ENCODE measurements at regions not wholly inside any gene's neighbourhood (a gene's known extent, or its start where the extent isn't known, plus 50 kb on each side); places are given as distances from the start of the nearest gene placed in this dataset.

DNA sequence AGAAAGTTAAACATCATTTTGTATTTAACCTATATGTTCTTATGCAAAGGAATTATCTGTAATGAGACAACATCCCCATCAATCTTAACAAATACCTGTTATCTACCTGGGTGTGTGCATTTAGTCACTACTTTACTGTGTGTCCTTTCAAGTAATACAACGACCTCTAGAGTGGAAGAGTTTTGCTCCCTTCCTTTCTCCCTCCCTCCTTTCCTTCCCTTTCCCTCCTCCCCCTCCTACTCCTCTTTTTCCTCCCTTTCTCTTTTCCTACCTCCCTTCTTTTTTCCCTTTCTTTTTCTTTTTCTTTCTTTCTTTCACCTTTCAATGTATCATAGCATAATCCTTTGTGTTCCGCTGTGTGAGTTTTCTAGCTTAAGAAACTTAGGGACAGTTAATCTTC, 532.3 kb downstream of the SLC4A3 start:
- POLR2A ChIA-PET, result no interaction called here
- H3K36me3 Mint-ChIP-seq, result no peaks in the 10 kb centered on the region
- peaks cover 2% of the 10 kb centered on the region for H3K27me3 Mint-ChIP-seq
- DNase-seq, result no peak
- no peak overlapping the region for H3K27ac Mint-ChIP-seq
- no peaks in the 10 kb centered on the region for H3K9me3 Mint-ChIP-seq
- ATAC-seq (ENCODE audit: low read depth), result no peak
- H3K4me3 Mint-ChIP-seq, result no peak overlapping the region
- no peaks in the 10 kb centered on the region for H3K4me1 Mint-ChIP-seq

DNA sequence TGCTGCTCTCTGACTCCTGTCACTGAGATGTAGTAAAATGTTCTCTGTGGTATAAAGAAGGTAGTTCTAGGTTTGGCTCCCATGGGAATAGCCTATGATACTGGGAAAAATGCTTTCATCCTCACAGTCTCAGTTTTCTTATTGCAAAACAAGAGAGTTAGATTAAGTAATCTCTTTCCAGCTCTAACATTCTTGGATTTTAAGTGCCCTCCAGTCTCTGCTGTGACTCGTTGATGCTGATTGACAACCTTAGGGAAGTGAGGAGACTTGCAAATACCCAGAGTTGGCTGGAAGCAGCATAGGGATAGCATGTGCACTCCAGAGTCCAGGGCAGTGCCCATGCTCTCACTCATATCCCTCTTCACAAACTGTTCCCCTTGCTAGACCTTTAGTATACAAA, 534.9 kb downstream of the SLC4A3 start:
- no peak overlapping the region for H3K27ac Mint-ChIP-seq
- ATAC-seq (ENCODE audit: low read depth) (no peak), DNase-seq (no peak)
- H3K36me3 Mint-ChIP-seq, result no peaks in the 10 kb centered on the region
- no peaks in the 10 kb centered on the region for H3K4me1 Mint-ChIP-seq
- no peaks in the 10 kb centered on the region for H3K9me3 Mint-ChIP-seq
- POLR2A ChIA-PET, result no interaction called here
- no peak overlapping the region for H3K4me3 Mint-ChIP-seq
- H3K27me3 Mint-ChIP-seq, result no peaks in the 10 kb centered on the region

DNA sequence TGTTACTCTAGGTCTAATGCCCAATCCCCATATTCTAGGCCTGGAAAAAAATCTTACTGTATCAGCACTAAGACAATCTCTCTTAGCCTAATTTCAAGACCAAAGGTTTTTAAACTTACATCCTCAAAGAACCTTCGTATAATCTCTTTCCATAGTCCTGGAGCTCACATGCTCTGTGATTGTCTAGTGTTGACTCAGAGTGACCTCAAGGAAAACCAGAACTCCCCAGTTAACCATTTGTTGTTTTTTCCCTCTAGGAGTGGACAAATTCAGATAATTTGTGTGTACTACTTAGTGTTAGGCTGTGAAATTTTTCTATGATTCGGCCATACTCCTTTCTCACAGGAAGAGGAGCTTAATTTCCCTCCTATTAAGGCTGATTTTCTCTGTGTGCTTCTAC, 536.1 kb downstream of the SLC4A3 start:
- H3K27ac Mint-ChIP-seq, result no peak overlapping the region
- H3K9me3 Mint-ChIP-seq, result no peaks in the 10 kb centered on the region
- no peaks in the 10 kb centered on the region for H3K4me1 Mint-ChIP-seq

DNA sequence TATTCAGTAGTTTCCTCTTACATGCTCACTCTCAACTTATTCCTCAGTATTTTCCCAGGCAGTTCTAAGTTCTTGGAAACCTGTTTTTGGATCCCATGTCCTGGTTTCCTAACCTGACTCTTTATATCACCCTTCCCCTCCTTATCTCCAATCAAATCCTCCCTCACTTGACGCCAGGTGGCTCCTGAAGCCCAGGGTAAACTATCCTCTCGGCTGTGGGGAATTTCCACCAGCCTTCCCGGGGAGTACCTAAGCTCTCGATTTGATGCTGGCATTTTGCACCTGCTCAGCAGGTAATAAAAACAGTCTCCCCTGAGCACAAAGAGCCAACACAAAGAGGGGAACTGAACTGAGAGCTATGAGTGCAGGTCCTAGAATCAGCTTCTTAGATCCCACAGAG, 538.0 kb downstream of the SLC4A3 start:
- POLR2A ChIA-PET, result no interaction called here
- Mint-ChIP-seq H3K36me3 (no peaks in the 10 kb centered on the region), H3K4me3 (no peak overlapping the region), H3K4me1 (no peaks in the 10 kb centered on the region), H3K27me3 (no peaks in the 10 kb centered on the region), H3K27ac (no peak overlapping the region), H3K9me3 (no peaks in the 10 kb centered on the region)
- ATAC-seq (ENCODE audit: low read depth) (no peak), DNase-seq (no peak)

More for the DNA sequence above, 536.1 kb downstream of the SLC4A3 start:
- Mint-ChIP-seq H3K27me3 (no peaks in the 10 kb centered on the region), H3K4me3 (no peak overlapping the region), H3K36me3 (no peaks in the 10 kb centered on the region)
- POLR2A ChIA-PET, result no interaction called here
- ATAC-seq (ENCODE audit: low read depth), result no peak
- no peak for DNase-seq

DNA sequence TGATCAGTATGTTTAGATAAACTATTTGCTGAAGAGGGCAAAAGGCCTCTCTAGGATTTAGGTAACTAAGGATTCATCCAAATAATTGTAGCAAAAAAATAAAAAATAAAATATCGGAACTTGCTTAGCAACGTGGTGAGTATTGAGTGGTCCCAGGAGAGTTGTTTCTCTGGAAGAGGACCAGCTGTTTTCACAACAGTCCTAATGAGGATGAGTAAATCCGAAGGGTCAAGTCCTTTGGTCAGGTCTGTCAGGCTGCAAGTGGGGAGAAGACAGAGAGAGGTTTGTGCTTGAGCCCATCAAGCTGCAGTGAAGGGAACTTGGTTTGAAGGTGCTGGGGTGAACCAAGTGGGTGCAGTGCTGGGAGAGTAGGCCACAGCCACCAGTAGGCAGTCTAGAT, 539.2 kb downstream of the SLC4A3 start:
- POLR2A ChIA-PET, result no interaction called here
- Mint-ChIP-seq H3K4me1 (no peaks in the 10 kb centered on the region), H3K9me3 (no peaks in the 10 kb centered on the region), H3K4me3 (no peak overlapping the region), H3K36me3 (no peaks in the 10 kb centered on the region), H3K27ac (no peak overlapping the region), H3K27me3 (no peaks in the 10 kb centered on the region)
- ATAC-seq (ENCODE audit: low read depth) (no peak), DNase-seq (no peak)

DNA sequence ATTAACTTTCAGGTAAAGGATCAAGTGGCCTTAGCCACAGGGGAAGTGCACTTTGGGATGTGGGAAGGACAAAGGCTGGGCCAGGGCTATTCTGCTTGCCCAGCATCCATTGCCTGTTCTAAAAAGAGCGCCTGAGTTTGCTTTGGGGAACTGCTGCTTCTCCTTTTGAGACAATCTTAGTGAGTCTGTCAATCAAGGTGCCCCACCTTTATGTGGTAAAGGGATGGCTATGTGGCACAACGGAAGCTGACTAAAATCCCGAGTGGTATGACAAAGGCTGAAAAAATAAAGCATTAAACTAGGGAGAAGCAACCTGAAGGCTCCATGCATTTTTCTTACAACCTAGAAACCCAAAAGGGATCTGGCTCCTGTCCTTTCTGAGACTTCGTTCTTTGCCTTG, 540.5 kb downstream of the SLC4A3 start:
- DNase-seq (no peak), ATAC-seq (ENCODE audit: low read depth) (no peak)
- Mint-ChIP-seq H3K27me3 (no peaks in the 10 kb centered on the region), H3K36me3 (no peaks in the 10 kb centered on the region), H3K4me1 (no peaks in the 10 kb centered on the region), H3K4me3 (no peak overlapping the region), H3K27ac (no peak overlapping the region), H3K9me3 (no peaks in the 10 kb centered on the region)
- POLR2A ChIA-PET, result no interaction called here

DNA sequence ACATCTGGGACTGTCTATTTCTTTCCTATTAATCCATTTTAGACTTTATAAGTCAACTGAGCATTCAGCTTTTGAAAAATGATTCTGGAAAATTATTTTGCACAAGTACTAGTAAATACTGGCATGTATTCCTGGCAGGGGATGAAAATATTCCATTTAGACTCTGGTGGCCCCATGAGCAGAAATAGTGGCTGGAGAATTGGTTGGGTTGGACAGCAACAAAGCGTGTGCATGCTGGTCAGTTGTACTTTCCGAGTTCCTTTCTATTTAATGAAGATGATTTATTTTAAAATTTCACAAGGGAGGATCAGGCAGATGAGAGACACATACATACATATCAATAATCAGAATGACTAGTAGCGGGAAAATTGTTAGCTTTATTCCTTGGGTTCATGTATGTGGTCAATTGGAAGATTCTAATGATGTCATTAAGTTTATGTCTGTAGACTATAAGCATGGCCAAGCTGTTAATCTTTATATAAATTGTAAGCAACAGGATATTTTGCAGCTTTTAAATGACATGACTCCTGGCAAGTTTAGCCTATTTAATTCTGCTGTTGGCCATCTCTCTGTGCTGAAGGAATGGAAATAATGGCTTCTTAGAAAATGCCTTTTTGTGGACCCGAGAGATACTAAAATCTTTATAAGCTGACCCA, 541.6 kb downstream of the SLC4A3 start:
- no peak for ATAC-seq (ENCODE audit: low read depth)
- DNase-seq, result no peak
- POLR2A ChIA-PET, result interaction anchor here (0.6 kb wide), 1 partner anchor 38 kb away, joined by 3 read pairs; no protein-coding TSS in a partner anchor
- Mint-ChIP-seq H3K4me1 (no peaks in the 10 kb centered on the region), H3K27ac (no peak overlapping the region), H3K4me3 (no peak overlapping the region), H3K9me3 (no peaks in the 10 kb centered on the region), H3K27me3 (no peaks in the 10 kb centered on the region), H3K36me3 (no peaks in the 10 kb centered on the region)

DNA sequence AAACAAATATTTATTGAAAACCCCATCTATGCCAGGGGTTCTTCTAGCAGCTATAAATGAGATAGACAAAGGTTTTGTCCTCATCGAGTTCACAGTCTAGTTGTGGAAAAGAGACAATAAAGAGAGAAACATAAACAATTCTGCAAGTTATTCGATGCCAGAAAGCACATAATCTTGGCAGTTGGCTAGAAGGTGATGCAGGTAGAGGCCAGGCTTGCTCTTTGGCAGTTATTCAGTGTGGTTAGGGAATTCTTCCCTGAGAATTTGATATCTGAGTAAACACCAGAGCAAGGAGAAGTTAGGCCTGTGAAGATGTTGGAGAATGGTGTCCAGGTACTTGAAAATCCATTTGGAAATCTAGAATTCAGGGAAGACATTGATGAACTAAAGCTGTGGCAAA, 547.4 kb downstream of the SLC4A3 start:
- Mint-ChIP-seq H3K9me3 (no peaks in the 10 kb centered on the region), H3K27me3 (no peaks in the 10 kb centered on the region), H3K4me3 (no peak overlapping the region), H3K4me1 (no peaks in the 10 kb centered on the region), H3K36me3 (no peaks in the 10 kb centered on the region), H3K27ac (no peak overlapping the region)
- POLR2A ChIA-PET, result no interaction called here
- no peak for ATAC-seq (ENCODE audit: low read depth)
- DNase-seq, result no peak

DNA sequence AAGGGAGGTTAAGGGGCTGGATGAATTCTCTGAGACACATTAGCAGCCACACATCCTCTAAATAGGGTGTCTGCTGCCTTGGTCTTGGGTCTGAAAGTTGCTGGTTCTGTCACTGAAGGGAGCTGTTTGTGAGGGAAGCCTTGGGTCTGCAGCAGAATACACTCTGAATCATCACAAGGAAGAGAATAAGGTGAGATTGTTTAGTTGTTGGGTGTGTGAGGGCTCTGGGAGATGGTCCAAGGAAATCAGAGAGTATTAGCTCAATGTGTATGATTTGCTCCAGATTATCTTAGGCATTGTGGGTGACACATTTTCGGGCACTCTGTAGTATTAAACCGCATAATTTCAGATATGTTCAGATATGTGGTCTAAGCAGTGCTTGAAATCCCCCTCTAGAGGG, 548.5 kb downstream of the SLC4A3 start:
- no peaks in the 10 kb centered on the region for H3K4me1 Mint-ChIP-seq
- ATAC-seq (ENCODE audit: low read depth) (no peak), DNase-seq (no peak)
- no peaks in the 10 kb centered on the region for H3K27me3 Mint-ChIP-seq
- H3K9me3 Mint-ChIP-seq, result no peaks in the 10 kb centered on the region
- no peak overlapping the region for H3K27ac Mint-ChIP-seq
- POLR2A ChIA-PET, result no interaction called here
- no peak overlapping the region for H3K4me3 Mint-ChIP-seq
- no peaks in the 10 kb centered on the region for H3K36me3 Mint-ChIP-seq

DNA sequence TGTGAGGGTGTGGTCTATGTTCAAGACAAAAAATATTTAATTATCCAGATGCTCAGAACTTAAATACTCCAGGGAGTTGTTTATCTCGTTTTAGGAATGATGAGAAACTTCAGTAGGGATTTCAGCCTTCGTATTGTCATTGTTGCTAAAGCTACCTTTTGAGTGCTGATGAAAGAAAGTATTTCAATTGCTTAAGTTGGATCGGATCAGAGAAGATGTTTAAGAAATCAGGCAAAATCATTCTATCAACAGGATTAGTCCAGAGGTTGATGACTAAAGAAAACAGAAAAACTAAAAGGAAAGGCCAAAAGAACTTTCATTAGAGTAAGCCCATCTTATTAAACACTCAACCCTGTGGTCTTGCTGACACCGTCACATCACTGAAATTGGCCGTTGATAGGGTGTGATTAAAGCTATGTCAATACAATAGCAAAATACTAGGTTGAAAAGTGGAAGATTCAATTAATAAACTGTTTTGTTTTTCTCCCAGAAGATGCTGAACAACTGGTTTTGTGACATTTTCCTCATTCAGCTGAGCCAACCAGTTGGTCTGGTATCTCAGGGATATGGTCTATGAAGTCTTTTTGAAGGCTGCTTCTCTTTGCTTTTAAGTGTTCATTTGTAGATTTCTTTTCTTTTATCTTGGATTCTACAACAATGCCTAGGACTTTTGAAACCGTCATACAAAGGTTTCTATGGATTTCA, 551.7 kb downstream of the SLC4A3 start:
- no peaks in the 10 kb centered on the region for H3K9me3 Mint-ChIP-seq
- no peaks in the 10 kb centered on the region for H3K36me3 Mint-ChIP-seq
- H3K4me3 Mint-ChIP-seq, result no peak overlapping the region
- no peaks in the 10 kb centered on the region for H3K27me3 Mint-ChIP-seq
- DNase-seq, result no peak
- no peak for ATAC-seq (ENCODE audit: low read depth)
- no peaks in the 10 kb centered on the region for H3K4me1 Mint-ChIP-seq
- POLR2A ChIA-PET, result no interaction called here
- no peak overlapping the region for H3K27ac Mint-ChIP-seq

DNA sequence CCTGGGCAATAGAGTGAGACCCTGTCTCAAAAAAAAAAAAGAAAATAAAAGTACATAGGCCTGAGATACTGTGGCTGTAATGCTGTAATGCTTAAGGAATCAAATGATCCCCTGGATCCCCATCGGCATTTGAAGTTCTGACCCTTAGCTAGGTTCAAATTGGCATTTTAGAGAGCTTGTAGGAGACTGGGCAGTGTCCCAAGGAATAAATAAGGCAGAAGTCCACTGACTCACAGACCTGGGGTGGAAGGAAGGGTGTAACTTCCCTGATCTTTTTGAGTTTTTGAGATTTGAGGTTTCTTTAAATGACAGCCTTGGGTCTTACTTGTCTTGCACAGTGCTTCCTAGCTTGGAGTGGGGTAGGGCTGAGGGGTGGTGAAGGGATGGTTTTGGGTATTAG, 553.7 kb downstream of the SLC4A3 start:
- ATAC-seq (ENCODE audit: low read depth) (no peak), DNase-seq (no peak)
- POLR2A ChIA-PET, result no interaction called here
- Mint-ChIP-seq H3K36me3 (no peaks in the 10 kb centered on the region), H3K4me1 (no peaks in the 10 kb centered on the region), H3K27me3 (no peaks in the 10 kb centered on the region), H3K27ac (no peak overlapping the region), H3K9me3 (no peaks in the 10 kb centered on the region), H3K4me3 (no peak overlapping the region)

DNA sequence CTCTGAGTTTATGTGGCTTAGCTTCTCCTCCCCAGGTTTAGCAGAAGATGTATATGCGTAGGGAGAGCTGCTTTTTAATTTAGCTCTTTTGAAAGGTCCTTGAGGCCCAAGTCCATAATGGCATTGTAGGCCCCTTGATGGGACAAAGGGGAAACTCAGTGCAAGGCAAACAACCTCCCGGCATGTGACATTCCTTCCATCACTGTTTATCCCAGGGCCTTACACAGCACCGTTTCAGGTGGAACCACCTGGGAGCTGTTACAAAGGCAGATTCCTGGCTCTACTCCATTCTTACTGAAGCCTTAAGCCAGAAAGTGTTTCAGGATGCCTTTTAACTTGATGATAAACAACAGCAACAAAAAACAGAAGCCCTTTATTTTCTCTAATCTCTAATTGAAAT, 555.4 kb downstream of the SLC4A3 start:
- Mint-ChIP-seq H3K36me3 (no peaks in the 10 kb centered on the region), H3K9me3 (no peaks in the 10 kb centered on the region), H3K27ac (no peak overlapping the region), H3K27me3 (no peaks in the 10 kb centered on the region), H3K4me1 (no peaks in the 10 kb centered on the region), H3K4me3 (no peak overlapping the region)
- no peak for DNase-seq
- POLR2A ChIA-PET, result no interaction called here
- ATAC-seq (ENCODE audit: low read depth), result no peak

DNA sequence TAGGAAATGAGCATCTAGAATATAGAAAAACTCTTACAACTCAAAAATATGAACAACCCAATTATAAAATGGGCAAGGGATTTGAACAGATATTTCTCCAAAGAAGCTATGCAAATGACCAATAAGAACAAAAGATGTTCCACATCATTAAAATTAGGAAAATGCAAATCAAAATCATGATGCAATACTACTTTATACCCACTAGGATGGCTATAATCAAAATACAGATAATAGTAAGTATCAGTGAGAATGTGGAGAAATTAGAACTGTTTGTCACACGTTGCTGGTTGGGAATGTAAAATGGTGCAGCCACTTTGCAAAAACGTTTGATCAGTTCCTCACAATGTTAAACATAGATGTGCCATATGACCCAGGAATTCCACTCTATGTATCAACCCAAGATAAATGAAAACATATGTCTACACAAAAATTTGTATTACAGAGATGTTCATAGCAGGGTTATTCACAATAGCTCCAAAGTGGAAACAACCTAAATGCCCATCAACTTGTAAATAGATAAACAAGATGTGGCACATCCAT, 558.4 kb downstream of the SLC4A3 start:
- POLR2A ChIA-PET, result no interaction called here
- Mint-ChIP-seq H3K36me3 (no peaks in the 10 kb centered on the region), H3K27me3 (no peaks in the 10 kb centered on the region), H3K4me3 (no peak overlapping the region), H3K4me1 (no peaks in the 10 kb centered on the region), H3K27ac (no peak overlapping the region), H3K9me3 (no peaks in the 10 kb centered on the region)
- no peak for DNase-seq
- no peak for ATAC-seq (ENCODE audit: low read depth)

DNA sequence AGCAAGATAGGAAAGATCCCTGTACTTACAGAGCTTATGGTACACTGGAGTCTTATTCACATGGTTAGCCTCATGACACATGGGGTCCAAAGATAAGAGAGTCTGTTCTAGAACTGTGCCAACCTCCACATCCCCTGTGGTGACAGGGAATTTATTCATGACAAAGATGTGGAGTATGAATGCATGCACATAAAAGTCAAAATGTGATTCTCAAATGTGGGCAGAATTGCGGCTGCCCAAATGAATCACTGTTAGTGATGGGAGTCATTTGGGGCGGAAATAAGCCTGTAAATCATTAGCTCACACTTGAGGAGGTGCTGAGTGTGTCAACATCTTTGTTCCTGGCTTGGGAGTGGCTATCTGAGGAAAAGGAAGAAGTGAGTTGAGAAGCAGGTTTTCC, 560.6 kb downstream of the SLC4A3 start:
- Mint-ChIP-seq H3K9me3 (peaks cover 1% of the 10 kb centered on the region), H3K27ac (no peak overlapping the region), H3K27me3 (no peaks in the 10 kb centered on the region), H3K4me1 (no peaks in the 10 kb centered on the region), H3K36me3 (no peaks in the 10 kb centered on the region), H3K4me3 (no peak overlapping the region)
- POLR2A ChIA-PET, result no interaction called here
- no peak for ATAC-seq (ENCODE audit: low read depth)
- DNase-seq, result no peak
